KG1 (cell line): ENCODE measurements at regions not wholly inside any gene's neighbourhood (a gene's known extent, or its start where the extent isn't known, plus 50 kb on each side); places are given as distances from the start of the nearest gene placed in this dataset.
"Not testable (repeated sequence)": the region's sequence is repeated elsewhere in the genome, so short reads cannot be mapped to it uniquely, and the experiment has no call there.

ENCODE experiments used
- DNase-seq: peaks from one replicate; lab custom pipeline; 2025; lab: John Stamatoyannopoulos, UW

DNA sequence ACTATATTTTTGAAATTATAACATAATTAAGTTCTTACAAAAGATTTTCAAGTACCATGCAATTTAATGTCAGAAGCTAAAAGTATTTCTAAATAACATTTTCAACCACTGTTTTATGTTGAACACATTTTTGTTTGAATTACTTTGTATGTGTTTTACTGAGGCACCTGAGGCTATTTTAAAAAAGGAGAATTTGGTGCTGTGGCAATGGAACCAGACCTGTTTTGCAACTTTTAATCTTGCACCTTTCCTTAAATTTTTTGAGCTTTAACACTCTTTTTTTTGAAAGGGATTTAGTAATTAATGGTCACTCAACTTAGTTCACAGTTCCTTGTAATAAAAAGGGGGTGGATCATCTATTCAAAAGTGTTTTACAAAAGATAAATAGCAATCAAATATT, 561.6 kb downstream of the ZBBX start:
- no peak for DNase-seq

DNA sequence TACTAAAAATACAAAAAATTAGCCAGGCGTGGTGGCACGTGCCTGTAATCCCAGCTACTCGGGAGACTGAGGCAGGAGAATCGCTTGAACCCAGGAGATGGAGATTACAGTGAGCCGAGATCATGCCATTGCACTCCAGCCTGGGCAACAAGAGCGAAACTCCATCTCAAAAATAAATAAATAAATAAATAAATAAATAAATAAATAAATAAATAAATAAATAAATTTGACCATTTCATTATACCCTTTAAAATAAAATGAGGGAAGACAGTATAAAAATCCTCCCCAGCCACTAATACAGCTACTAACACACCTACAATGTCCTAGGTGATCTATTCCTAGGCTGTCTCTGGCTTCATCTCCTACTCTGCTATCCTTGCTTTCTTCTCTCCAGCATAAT, 562.8 kb downstream of the ZBBX start:
- not testable (repeated sequence) for DNase-seq

DNA sequence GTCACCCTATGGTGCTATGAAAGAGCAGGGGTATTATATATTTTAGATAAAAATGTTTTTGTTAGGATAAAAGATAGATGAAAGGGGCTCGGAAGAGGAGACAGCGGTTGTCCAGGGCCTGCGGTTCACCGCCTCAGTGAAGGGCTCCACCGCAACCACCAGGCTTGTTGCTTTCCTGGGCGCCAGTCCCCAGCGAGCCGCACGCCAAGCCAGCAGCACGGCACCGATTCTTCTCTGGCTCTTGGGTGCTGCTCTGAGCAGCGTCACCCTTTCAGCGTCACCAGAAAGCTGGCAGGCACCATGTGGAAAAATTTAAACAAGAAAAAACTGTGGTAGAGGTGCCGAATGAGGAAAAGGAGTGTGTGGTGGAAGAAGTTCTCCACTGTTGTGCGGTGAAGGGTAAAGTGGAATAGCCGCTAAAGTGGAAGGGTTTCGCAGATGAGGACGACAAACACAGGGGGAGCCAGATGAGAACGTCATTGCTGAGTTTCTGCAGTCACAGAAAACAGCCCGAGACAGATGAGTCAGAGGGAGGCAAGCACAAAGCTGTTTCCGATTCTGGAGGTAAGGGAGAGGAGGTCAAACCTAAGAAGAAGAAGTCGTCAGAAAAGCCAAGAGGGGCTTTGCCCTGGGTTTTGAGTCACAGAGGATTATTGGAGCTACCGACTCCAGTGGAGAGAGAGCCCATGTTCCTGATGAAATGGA, 569.2 kb downstream of the ZBBX start:
- DNase-seq, result no peak

DNA sequence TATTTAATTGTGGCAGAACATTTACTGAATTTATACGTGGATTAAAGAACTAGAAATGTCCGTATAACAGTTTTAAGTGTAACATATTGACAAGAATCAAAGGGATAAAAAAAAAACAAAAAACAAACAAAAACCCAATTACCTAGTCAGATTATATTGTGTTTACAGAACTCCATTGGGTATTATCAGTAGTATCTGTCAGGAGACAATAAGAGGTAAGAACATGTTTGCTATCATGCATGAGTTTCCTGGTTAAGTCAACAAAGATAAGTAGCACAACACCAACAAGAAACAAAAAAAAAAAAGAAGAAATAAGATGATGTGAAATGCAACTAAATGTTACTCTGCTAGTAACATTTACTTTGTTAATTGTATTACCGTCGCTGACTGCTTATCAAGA, 570.6 kb downstream of the ZBBX start:
- DNase-seq, result no peak

DNA sequence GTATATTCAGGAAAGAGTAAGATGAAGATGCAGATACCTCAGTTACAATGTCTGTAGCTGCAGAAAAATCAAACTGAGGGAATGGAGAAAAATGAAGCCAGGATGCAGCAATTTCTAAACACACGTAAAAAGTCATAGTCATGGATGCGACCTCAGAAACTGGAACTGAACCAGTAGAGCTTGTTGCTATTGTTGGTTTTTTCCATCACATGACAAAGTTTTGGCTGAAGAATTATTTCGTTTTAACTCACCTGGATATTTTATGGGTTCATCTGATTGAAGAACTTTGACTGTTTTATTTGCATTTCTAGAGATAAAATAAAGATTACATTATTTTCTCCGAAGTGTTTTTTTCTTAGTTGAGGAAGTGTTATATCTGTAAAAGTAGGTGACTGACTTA, 591.2 kb downstream of the ZBBX start:
- no peak for DNase-seq

DNA sequence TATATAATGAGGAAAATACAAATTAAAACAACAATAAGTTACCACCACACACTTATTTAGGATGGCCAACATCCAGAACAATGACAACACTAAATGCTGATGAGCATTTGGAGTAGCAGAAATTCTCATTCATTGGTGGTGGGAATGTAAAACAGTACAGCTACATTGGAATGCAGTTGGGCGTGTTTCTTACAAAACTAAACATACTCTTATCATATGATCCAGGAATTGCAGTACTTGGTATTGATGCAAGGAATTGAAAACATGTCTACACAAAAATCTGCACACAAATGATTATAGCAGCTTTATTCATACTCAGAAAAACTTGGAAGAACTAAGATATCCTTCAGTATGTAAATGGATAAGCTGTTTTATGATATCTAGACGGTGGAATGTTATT, 594.2 kb downstream of the ZBBX start:
- DNase-seq, result no peak

DNA sequence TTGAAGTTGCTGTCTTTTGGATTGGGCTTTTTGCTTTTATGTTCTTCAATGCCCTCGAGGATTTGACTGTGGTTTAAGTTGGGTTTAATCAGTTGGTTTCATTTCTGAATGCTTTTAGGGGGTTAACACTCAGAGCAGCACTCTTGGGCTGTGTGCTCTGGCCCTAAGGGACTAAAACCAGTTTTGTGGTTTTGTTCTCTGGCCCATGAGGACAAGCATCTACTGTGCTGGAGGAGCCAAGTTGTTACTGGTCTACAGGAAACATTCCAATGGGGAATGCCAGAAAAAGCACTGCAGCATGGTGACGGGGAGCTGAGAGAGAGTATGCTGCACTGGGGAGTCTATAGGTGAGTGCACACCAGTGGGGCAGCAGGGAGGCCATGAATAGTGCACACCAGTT, 596.9 kb downstream of the ZBBX start:
- DNase-seq, result no peak

DNA sequence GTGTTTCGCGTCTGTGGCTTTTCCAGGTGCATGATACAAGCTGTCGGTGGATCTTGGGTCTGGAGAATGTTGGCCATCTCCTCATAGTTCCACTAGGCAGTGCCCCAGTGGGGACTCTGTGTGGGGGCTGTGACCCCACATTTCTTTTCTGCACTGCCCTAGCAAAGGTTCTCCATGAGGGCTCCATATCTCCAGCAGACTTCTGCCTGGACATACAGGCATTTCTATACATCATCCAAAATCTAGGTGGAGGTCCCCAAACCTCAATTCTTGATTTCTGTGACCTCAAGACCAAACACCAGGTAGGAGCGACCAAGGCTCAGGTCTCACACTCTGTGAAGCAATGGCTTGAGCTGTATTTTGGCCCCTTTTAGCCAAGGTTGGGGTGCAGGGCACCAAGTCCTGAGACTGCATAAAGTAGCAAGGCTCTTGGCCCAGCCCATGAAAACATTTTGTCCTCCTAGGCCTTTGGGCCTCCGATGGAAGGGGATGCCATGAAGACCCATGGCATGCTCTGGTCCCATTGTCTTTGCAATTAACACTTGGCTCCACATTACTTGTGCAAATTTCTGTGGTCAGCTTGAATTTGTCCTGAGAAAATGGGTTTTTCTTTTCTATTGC, 615.3 kb downstream of the ZBBX start:
- DNase-seq, result no peak

DNA sequence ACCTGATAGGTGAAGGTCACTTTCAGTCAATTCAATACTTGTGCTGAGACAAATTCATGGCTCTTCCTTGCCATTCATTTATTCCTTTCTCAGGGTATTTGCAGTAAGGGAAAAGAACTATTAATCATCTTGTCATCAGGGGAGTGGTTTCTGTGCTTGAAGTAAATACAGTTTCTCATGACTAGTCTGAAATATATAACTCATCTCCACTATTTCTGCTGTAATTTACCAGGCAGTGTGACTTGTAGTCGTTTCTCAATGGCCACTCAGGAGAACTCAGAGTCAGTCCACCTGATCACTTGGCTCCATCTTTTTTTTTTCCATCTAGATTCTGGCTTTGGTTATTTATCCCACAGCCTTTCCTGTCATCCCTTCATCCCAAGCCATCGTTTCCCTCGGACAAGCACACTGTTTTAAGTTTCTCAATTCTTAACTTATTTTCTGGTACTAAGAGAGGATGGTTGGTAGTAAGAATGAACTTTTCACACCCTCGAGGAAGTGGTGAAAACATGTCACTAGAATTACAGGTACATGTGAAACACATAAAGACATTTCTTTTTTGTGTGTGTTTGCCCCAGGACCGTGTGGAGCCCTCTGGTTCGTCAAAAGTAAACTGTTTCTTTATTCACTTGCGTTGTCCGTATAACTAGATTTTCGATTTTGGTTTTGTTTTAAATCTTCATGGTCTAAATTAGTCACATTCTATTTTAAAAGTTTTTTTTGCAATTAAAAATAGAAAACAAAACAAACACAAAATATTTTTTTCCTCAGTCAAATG, 620.2 kb downstream of the ZBBX start:
- no peak for DNase-seq

DNA sequence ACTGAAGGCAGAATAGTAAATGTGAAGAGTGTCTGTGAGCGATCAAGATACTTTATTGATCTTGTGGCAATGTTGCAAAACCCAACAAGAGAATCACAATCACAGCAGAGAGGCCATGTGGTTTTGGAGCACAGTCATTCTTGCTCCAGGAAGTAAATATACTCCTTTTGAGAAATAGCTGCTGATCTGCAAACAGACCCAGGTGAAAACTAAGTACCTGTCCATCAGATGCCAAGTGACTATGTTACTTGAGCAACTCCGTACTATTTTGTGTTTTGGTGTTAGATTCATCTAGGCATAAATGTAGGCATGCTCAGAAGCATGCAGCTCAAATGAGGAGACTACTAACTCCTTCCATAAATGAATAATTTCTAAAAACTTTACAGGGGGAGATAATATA, 627.9 kb downstream of the ZBBX start:
- no peak for DNase-seq

DNA sequence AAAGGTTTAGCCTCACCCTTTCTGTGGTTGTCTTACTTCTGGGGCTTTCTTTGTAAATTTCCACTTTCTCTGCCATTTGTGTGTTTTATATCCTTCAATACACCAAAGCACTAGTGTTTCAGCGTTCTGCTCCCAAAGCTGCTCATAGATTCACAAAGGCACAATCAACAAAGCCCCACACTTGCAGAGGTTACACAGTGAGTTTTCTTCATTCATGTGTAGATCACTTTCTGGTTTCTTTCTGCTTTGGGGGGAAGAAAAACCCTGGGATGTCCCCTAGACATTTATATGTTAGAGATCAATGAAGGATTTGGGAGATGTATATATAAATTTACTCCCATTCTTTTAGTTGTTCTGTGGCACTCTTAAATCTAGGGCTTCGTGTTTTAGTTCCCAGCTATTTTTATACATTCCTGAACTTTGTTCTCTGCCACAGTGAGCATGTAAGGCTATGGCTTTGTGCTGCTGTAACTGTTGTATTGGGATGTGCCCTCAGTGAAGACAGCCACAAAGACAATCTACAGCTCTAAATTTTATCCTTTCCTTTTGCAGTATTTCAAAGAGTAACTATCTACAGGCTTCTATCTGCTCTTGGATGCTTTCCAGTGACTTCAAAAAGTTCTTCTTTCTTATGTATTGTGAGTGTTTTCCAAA, 636.5 kb downstream of the ZBBX start:
- DNase-seq, result no peak

DNA sequence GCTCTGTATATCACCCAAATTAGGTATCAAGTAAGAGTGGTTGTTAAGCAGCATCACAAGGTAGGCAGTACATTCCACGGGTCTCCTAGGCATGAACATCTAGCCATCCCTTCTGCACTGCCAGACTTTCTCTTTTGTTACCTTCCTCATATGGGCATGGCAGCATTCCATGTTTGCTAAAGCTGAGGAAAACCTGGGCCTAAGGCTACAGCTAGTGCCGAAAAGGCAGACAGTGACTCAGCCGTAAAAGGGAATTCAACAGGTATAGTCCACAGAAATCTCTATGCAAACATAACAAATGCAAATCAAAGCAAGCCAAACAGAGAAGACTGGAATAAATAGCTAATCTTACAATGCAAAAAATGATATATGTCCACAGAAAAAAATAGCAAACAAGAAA, 645.4 kb downstream of the ZBBX start:
- DNase-seq, result no peak

DNA sequence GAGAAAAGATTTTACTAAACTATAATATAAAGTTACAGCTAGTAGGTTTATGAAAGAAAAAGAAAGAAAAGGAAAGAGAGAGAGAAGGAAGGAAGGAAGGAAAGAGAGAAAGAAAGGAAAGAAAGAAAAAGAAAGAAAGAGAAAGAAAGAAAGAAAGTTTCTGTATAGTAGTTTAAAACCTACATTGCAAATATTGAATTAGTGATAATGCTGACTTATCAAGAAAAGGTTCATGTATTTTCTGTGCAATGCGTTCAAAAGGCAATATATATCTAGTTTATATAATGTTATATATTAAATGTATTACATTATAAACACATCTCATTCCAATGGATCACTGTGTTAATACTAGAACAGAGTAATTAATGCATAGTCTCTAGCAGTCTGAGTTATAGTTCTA, 648.4 kb downstream of the ZBBX start:
- no peak for DNase-seq

DNA sequence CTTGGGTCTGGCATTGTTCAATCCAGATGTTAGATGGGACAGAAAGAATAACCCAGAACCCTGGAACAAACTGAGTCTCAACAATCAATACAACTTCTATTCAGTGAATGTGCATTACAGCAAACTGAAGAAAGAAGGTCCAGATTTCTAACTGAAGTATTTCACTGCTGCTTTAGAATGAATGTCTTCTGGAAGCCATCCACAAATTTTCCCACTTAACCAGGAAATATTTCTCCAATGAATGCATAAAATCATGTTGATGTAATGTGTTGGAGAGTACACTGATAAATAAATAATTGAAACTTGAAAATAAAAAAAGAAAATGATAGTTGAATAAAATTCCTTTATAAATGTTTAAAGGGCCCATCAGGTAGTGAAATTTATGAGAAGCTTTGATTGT, 658.6 kb downstream of the ZBBX start:
- no peak for DNase-seq

DNA sequence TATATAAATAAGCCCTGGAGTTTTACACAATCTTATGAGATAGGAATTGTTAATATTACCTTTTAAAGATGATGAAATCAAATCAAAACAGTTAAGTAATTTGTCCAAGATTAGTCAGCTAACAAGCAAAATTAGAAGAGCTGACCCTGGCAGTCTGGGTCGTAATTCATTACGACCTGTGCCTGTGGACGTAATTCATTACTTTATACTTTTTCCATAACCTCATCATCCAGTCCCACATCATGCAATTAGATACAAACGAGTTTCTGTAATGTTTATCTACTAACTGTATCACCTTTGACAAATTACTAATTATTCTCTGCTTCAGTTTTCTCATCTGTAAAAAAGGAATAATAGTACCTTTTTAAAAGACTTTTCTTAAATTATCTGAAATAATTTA, 665.9 kb downstream of the ZBBX start:
- DNase-seq, result no peak

DNA sequence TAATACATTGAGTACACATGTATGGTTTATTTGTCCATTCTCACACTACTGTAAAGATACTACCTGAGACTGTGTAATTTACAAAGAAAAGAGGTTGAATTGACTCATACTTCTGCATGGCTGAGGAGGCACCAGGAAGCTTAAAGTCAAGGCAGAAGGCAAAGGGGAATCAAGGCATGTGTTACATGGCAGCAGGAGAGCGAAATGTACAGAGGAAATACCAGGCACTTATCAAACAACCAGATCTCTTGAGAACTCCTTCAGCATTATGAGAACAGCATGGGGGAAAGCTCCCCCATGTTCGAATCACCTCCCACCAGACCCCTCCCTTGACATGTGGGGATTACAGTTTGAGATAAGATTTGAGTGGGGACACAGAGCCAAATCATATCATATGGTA, 666.3 kb downstream of the ZBBX start:
- no peak for DNase-seq

DNA sequence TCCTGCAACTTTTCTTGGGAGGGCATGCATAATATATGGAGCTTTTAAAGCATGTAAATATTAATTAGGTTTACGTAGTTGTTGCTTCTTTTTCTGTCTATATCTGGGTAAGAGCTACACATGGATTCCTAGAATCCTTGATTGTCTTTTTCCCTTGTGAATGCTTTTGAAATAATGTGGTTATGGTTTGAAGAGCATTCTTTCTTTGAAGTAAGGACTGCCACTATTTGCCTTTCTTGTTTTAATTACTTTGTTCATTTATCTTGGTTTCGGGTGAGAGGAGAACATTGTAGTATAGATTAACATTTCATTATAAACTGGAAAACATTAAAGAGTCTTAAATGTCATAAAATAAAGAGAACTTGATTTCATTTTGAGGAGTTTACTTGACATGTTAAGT, 674.0 kb downstream of the ZBBX start:
- DNase-seq, result no peak

DNA sequence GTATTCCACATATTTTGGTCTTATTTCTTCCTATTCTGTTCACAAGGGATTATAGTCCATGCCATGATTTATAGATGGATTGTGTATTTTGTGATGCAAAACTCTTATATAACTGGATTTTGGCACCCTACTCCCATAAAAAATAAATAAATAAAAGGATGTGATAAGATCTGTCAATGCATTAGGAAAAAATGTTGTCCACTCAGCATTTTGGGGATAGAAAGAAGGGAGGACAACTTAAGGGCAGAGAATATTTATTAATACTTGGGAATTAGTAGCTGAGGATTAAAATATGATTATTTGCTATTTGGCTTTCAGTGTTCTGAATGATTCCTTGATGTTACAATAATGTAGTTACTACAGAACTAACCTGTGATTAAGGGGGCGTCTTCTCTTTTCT, 682.6 kb downstream of the ZBBX start:
- DNase-seq, result no peak

DNA sequence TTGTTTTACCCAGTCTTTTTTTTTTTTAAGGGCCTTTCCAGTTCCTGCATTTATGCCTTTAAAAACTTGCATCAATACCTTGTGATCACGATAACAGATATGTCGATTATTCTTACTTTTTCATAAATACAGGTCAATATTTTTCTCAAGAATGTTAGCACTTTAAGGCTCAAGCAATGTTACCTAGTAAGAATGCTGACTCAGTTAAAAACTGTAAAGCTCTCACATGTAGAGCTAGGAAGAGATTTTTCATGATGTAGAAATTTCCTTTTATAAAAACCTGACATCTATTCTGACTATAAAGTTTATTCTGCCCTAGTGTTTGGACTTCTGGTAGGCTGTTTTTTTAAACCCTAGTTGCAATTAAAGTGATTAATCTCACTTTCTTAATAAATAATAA, 684.0 kb downstream of the ZBBX start:
- DNase-seq, result no peak

DNA sequence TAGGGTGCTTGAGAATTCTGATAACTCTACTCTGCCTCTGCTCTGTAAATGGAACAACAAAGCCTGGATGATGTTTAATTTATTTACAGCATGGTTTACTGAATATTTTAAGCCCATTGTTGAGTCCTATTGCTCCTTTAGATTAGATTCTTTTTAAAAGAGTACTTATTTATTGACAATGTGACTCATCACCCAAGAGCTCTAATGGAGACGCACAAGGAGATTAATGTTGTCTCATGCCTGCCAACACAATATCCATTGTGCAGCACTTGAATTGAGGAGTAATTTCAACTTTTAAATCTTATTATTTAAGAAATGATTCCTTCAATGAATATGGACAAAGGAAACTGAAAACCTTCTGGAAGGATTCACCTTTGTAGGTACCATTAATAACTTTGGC, 691.4 kb downstream of the ZBBX start:
- DNase-seq, result no peak

DNA sequence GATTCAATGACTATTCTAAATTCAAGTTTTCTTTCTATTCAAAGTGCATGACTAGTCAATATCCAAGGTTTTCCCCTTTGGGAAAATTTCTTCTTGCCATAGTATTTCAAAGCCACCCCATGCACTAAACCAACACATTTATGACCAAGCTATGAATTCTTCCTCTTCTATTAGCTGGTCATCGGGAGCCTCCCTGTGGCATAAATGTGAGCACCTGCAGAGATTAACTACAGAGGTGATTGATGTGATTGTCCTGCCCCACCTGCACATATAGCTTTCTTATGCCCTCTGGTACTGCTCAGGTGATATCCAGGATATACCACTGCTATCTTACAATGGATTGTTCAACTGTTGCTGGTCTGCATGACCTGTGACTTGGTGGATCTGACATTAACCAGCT, 694.9 kb downstream of the ZBBX start:
- DNase-seq, result no peak

DNA sequence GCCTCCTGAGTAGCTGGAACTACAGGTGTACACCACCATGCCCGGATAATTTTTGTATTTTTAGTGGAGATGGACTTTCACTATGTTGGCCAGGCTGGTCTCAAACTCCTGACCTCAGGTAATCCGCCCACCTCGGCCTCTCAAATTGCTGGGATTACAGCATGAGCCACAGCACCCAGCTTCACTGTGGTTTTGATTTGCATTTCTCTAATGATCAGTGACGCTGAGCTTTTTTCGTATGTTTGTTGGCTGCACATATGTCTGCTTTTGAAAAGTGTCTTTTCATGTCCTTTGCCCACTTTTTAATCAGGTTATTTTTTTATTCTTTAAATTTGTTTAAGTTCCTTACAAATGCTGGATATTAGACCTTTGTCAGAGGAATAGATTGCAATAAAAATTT, 696.0 kb downstream of the ZBBX start:
- DNase-seq, result not testable (repeated sequence)

DNA sequence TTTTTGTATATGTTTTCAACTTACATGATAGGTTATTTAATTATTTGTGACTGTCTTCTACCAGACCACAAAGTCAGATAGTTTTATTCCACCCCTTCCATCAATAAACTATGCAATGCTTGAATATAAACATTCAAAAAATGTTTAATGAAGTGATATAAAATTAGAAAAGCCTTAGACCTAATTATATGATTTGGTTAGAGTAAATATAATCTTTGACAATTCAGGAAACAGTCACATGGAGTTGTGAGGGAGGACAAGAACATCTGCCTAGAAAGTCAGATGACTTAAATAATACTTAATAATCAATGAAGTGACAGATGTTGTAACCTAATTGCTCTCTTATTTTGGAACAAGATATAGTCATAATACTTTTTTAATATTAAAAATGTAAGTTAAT, 710.3 kb downstream of the ZBBX start:
- no peak for DNase-seq
